Panc1 (cell line): ENCODE measurements at regions not wholly inside any gene's neighbourhood (a gene's known extent, or its start where the extent isn't known, plus 50 kb on each side); places are given as distances from the start of the nearest gene placed in this dataset.

Experiments
- ATAC-seq: fragments of 200-7000 bp; cut with Tn5 transposase; 2 replicates; pipeline ENCODE4 v1.9.1; 2020; ENCODE audit warnings: mild to moderate bottlenecking, moderate library complexity
- BruUV-seq: library from RNA; stranded (reverse); fragments of 400-500 nt; replicated peaks from 2 replicates; lab custom pipeline; 2021; lab: Mats Ljungman, UMichigan
- CTCF ChIA-PET: fragments of 300-600 bp; sonication (Branson Sonifier 250); formaldehyde crosslinking; loops from one replicate; lab custom pipeline; 2022; ENCODE audit warnings: antibody characterized with exemption; lab: Charles Lee
- POLR2A ChIA-PET: fragments of 300-600 bp; sonication (Branson Sonifier 250); formaldehyde crosslinking; loops from one replicate; lab custom pipeline; 2022; ENCODE audit warnings: antibody characterized with exemption; lab: Charles Lee
- DNase-seq: peaks from one replicate; pipeline ENCODE4 v3.0.0-alpha.2; 2010; ENCODE audit warnings: low read depth, low spot score
- H3K27ac ChIP-seq: 2 replicates; pipeline ENCODE4 v1.5.1; 2011; ENCODE audit warnings: mild to moderate bottlenecking, low read length, inconsistent platforms
- H3K27me3 ChIP-seq: fragments of 200-500 bp; sonication (Bioruptor generic); 2 replicates; pipeline ENCODE4 v1.6.0; 2014; ENCODE audit warnings: low read length, inconsistent platforms; ENCODE audit not compliant: control insufficient read depth, insufficient read depth
- H3K36me3 ChIP-seq: fragments of 200-500 bp; sonication (Bioruptor generic); 2 replicates; pipeline ENCODE4 v1.5.1; 2014; ENCODE audit warnings: inconsistent platforms, mild to moderate bottlenecking, low read length, moderate library complexity; ENCODE audit not compliant: control insufficient read depth, insufficient read depth
- H3K4me1 ChIP-seq: 2 replicates; pipeline ENCODE4 v1.5.1; 2011; ENCODE audit warnings: inconsistent platforms, mild to moderate bottlenecking, low read length, moderate library complexity; ENCODE audit not compliant: control insufficient read depth, insufficient read depth
- H3K4me3 ChIP-seq, 2 experiments: 2 replicates each; pipeline ENCODE4 v1.5.1; 2011 to 2012; ENCODE audit warnings: low read depth in 2 of 2, low read length in 2 of 2, mild to moderate bottlenecking in 2 of 2, inconsistent platforms in 1 of 2, moderate library complexity in 1 of 2
- H3K9me3 ChIP-seq: fragments of 200-500 bp; sonication (Bioruptor generic); 2 replicates; pipeline ENCODE4 v1.5.1; 2014; ENCODE audit warnings: low read depth, mild to moderate bottlenecking, inconsistent platforms, low read length, moderate library complexity; ENCODE audit not compliant: control insufficient read depth, insufficient read depth
- POLR2AphosphoS5 ChIP-seq: IDR thresholded peaks from 2 replicates; pipeline ENCODE4 v1.6.1; 2012; ENCODE audit warnings: mild to moderate bottlenecking, low read depth, low read length, moderate library complexity
- SIN3A ChIP-seq: IDR thresholded peaks from 2 replicates; pipeline ENCODE4 v1.6.1; 2012; ENCODE audit warnings: low read depth, mild to moderate bottlenecking, low read length, moderate library complexity, borderline replicate concordance; ENCODE audit not compliant: insufficient read depth
- TCF7L2 ChIP-seq: IDR thresholded peaks from 2 replicates; pipeline ENCODE4 v1.6.1; 2011; ENCODE audit warnings: mild to moderate bottlenecking, low read depth, low read length, inconsistent platforms
- in situ Hi-C: cut with HindIII; loops from 2 replicates; pipeline ENCODE4 v1.10.0; 2016; ENCODE audit warnings: low sequenced_read_pairs, low pct_unique_long_range_greater_than_20kb
- intact Hi-C: fragments of 100-400 bp; cut with micrococcal nuclease; formaldehyde crosslinking; loops from one replicate; pipeline ENCODE4 v1.10.0; 2022; ENCODE audit not compliant: unreplicated experiment
- TF ChIP-seq, protein P1 (sequence below), 2 experiments: IDR thresholded peaks; 2 replicates each; pipeline ENCODE4 v1.6.1; 2011 to 2012; ENCODE audit warnings: low read depth in 2 of 2, control low read depth in 1 of 2, low read length in 1 of 2, mild to moderate bottlenecking in 1 of 2, moderate library complexity in 1 of 2; ENCODE audit not compliant: insufficient read depth in 1 of 2
- TF ChIP-seq, protein P2 (sequence below): fragments of 450-650 bp; IDR thresholded peaks from 2 replicates; pipeline ENCODE4 v1.5.1; 2017; ENCODE audit warnings: mild to moderate bottlenecking

DNA sequence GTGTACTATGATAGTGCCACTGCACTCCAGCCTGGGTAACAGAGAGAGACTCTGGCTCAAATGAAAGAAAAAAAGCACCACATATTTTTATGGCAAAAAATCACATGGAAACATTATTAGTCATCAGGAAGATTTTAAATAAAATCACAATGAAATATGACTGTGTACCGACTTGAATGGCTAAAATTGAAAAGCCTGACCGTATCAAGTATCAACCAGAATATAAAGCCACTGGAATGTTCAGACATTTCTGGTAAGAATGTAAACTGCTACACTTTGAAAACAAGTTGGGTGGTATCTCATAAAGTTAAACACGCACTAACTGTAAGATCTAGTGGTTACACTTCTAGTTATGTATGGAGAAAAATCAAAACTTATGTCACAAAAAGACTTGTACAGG lies 306.7 kb upstream of the MBL2 start:
- ChIA-PET POLR2A (no interaction called here), CTCF (no interaction called here)
- ATAC-seq (no peak), DNase-seq (no peak)
- intact Hi-C loops (no loop called here), in situ Hi-C loops (no loop called here)
- Histone ChIP-seq H3K4me3 (no peak overlapping the region), H3K27me3 (no peaks in the 10 kb centered on the region), H3K27ac (no peak overlapping the region), H3K4me1 (no peaks in the 10 kb centered on the region), H3K36me3 (no peaks in the 10 kb centered on the region), H3K9me3 (no peaks in the 10 kb centered on the region)
- TF ChIP-seq, protein P1, sequence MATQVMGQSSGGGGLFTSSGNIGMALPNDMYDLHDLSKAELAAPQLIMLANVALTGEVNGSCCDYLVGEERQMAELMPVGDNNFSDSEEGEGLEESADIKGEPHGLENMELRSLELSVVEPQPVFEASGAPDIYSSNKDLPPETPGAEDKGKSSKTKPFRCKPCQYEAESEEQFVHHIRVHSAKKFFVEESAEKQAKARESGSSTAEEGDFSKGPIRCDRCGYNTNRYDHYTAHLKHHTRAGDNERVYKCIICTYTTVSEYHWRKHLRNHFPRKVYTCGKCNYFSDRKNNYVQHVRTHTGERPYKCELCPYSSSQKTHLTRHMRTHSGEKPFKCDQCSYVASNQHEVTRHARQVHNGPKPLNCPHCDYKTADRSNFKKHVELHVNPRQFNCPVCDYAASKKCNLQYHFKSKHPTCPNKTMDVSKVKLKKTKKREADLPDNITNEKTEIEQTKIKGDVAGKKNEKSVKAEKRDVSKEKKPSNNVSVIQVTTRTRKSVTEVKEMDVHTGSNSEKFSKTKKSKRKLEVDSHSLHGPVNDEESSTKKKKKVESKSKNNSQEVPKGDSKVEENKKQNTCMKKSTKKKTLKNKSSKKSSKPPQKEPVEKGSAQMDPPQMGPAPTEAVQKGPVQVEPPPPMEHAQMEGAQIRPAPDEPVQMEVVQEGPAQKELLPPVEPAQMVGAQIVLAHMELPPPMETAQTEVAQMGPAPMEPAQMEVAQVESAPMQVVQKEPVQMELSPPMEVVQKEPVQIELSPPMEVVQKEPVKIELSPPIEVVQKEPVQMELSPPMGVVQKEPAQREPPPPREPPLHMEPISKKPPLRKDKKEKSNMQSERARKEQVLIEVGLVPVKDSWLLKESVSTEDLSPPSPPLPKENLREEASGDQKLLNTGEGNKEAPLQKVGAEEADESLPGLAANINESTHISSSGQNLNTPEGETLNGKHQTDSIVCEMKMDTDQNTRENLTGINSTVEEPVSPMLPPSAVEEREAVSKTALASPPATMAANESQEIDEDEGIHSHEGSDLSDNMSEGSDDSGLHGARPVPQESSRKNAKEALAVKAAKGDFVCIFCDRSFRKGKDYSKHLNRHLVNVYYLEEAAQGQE (IDR thresholded peaks at IDR 0.05; ENCODE audit: insufficient read depth in 1 of 2, low read depth in 2 of 2, low read length in 1 of 2), result no peak
- TF ChIP-seq TCF7L2, result no peak
- TF ChIP-seq, protein P2, sequence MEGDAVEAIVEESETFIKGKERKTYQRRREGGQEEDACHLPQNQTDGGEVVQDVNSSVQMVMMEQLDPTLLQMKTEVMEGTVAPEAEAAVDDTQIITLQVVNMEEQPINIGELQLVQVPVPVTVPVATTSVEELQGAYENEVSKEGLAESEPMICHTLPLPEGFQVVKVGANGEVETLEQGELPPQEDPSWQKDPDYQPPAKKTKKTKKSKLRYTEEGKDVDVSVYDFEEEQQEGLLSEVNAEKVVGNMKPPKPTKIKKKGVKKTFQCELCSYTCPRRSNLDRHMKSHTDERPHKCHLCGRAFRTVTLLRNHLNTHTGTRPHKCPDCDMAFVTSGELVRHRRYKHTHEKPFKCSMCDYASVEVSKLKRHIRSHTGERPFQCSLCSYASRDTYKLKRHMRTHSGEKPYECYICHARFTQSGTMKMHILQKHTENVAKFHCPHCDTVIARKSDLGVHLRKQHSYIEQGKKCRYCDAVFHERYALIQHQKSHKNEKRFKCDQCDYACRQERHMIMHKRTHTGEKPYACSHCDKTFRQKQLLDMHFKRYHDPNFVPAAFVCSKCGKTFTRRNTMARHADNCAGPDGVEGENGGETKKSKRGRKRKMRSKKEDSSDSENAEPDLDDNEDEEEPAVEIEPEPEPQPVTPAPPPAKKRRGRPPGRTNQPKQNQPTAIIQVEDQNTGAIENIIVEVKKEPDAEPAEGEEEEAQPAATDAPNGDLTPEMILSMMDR, result no peak
- TF ChIP-seq SIN3A, result no peak
- no peak for TF ChIP-seq POLR2AphosphoS5
- BruUV-seq, result no TSS peak

DNA sequence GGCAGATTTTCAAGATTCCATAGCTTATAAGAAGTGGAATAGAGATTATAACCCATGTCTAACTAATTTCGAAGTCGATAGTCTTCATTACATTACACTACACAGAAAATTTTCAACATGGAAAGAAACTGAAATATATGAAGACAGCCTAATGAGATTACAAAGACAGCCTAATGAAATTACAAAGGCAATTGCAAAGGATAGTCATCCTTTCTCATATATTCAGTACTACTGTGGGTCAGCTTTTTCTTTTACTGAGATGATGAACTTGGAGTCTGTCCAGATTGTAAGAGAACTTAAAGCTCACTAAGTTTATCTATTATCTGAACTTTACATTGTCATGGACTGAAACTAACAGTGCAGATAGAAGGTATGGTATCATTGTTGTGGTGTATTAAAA lies 304.4 kb upstream of the MBL2 start:
- Histone ChIP-seq H3K4me3 (no peak overlapping the region), H3K36me3 (no peaks in the 10 kb centered on the region), H3K27me3 (no peaks in the 10 kb centered on the region), H3K4me1 (no peaks in the 10 kb centered on the region), H3K27ac (no peak overlapping the region), H3K9me3 (0 out of 2 replicates have a peak, but pooled peaks cover 3% of the 10 kb centered on the region)
- DNase-seq (no peak), ATAC-seq (no peak)
- intact Hi-C loops, result no loop called here
- ChIA-PET CTCF (no interaction called here), POLR2A (no interaction called here)
- no TSS peak for BruUV-seq
- in situ Hi-C loops, result no loop called here
- TF ChIP-seq, protein P1 (IDR thresholded peaks at IDR 0.05; ENCODE audit: insufficient read depth in 1 of 2, low read depth in 2 of 2, low read length in 1 of 2), result no peak
- TF ChIP-seq, protein P2, result no peak
- TF ChIP-seq SIN3A, result no peak
- TF ChIP-seq TCF7L2, result no peak
